KMS-11 (cell line): ENCODE measurements at regions not wholly inside any gene's neighbourhood (a gene's known extent, or its start where the extent isn't known, plus 50 kb on each side); places are given as distances from the start of the nearest gene placed in this dataset.

ENCODE experiments used
- H2AFZ ChIP-seq: fragments of 200-600 bp; sonication (generic); 2 replicates; pipeline ENCODE4 v1.6.1; 2016; ENCODE audit warnings: antibody characterized with exemption, mixed run types, low read depth
- H3K27ac ChIP-seq: fragments of 200-600 bp; sonication (generic); 2 replicates; pipeline ENCODE4 v1.6.1; 2016; ENCODE audit warnings: mild to moderate bottlenecking, mixed run types
- H3K27me3 ChIP-seq: fragments of 200-600 bp; sonication (generic); 2 replicates; pipeline ENCODE4 v1.6.1; 2017; ENCODE audit warnings: mild to moderate bottlenecking, low read depth, mixed run types, moderate library complexity; ENCODE audit not compliant: insufficient read depth
- H3K36me3 ChIP-seq: fragments of 200-600 bp; sonication (generic); 2 replicates; pipeline ENCODE4 v1.6.1; 2017; ENCODE audit warnings: mild to moderate bottlenecking, mixed run types; ENCODE audit not compliant: insufficient read depth
- H3K4me1 ChIP-seq: fragments of 200-600 bp; sonication (generic); 2 replicates; pipeline ENCODE4 v1.6.1; 2016; ENCODE audit warnings: mild to moderate bottlenecking, low read depth, mixed run types; ENCODE audit not compliant: poor library complexity, severe bottlenecking
- H3K4me2 ChIP-seq: fragments of 200-600 bp; sonication (generic); 2 replicates; pipeline ENCODE4 v1.7.0; 2016; ENCODE audit warnings: mild to moderate bottlenecking, mixed run types
- H3K4me3 ChIP-seq: fragments of 200-600 bp; sonication (generic); IDR thresholded peaks from 2 replicates; pipeline ENCODE4 v1.6.1; 2017; ENCODE audit warnings: low read depth, low read length, mixed read lengths; ENCODE audit not compliant: insufficient read depth
- H3K79me2 ChIP-seq: fragments of 200-600 bp; sonication (generic); 2 replicates; pipeline ENCODE4 v1.6.1; 2016; ENCODE audit warnings: low read depth, mixed run types; ENCODE audit not compliant: insufficient read depth
- H3K9ac ChIP-seq: fragments of 200-600 bp; sonication (generic); 2 replicates; pipeline ENCODE4 v1.6.1; 2016; ENCODE audit warnings: mild to moderate bottlenecking, mixed run types
- H4K20me1 ChIP-seq: fragments of 200-600 bp; sonication (generic); 2 replicates; pipeline ENCODE4 v1.6.1; 2016; ENCODE audit warnings: mild to moderate bottlenecking, mixed run types; ENCODE audit not compliant: insufficient read depth
- CTCF ChIP-seq: fragments of 200-600 bp; sonication (generic); conservative IDR thresholded peaks from 2 replicates; pipeline ENCODE4 v1.6.1; 2017; ENCODE audit warnings: low read depth, mild to moderate bottlenecking, antibody characterized with exemption, low read length, moderate library complexity, mixed read lengths

- no peak overlapping the region for H3K9ac ChIP-seq
- no peak overlapping the region for H2AFZ ChIP-seq
- H3K27ac ChIP-seq, result no peak overlapping the region
- H3K4me2 ChIP-seq, result no peak overlapping the region
- H3K79me2 ChIP-seq, result no peaks in the 10 kb centered on the region
- no peak for TF ChIP-seq CTCF
- H3K4me3 ChIP-seq, result no peak overlapping the region
- H3K36me3 ChIP-seq, result no peaks in the 10 kb centered on the region
- H3K4me1 ChIP-seq, result peaks cover 5% of the 10 kb centered on the region
- 0 out of 2 replicates have a peak, but pooled peaks cover 8% of the 10 kb centered on the region for H3K27me3 ChIP-seq
- no peaks in the 10 kb centered on the region for H4K20me1 ChIP-seq
Observed at GRCh38 chr18:54712306-54712705, 116.0 kb upstream of the RAB27B start.

- TF ChIP-seq CTCF, result no peak
- no peaks in the 10 kb centered on the region for H3K79me2 ChIP-seq
- no peak overlapping the region for H3K4me3 ChIP-seq
- no peak overlapping the region for H3K4me2 ChIP-seq
- no peak overlapping the region for H3K27ac ChIP-seq
- H3K4me1 ChIP-seq, result peaks cover 9% of the 10 kb centered on the region
- no peaks in the 10 kb centered on the region for H4K20me1 ChIP-seq
- H3K9ac ChIP-seq, result no peak overlapping the region
- no peaks in the 10 kb centered on the region for H3K36me3 ChIP-seq
- no peak overlapping the region for H2AFZ ChIP-seq
- H3K27me3 ChIP-seq, result 0 out of 2 replicates have a peak, but pooled peaks cover 10% of the 10 kb centered on the region
Observed at GRCh38 chr18:54712758-54713157, 115.5 kb upstream of the RAB27B start.

- Histone ChIP-seq H3K4me2 (no peak overlapping the region), H3K79me2 (no peaks in the 10 kb centered on the region), H3K4me1 (peaks cover 14% of the 10 kb centered on the region), H3K27ac (no peak overlapping the region), H3K4me3 (no peak overlapping the region), H4K20me1 (no peaks in the 10 kb centered on the region), H2AFZ (no peak overlapping the region), H3K27me3 (0 out of 2 replicates have a peak, but pooled peaks cover 10% of the 10 kb centered on the region), H3K36me3 (no peaks in the 10 kb centered on the region), H3K9ac (no peak overlapping the region)
- no peak for TF ChIP-seq CTCF
Observed at GRCh38 chr18:54713386-54713785, 114.9 kb upstream of the RAB27B start.

GRCh38 chr18:54714851-54715250, 113.4 kb upstream of the RAB27B start:
- no peak overlapping the region for H3K4me2 ChIP-seq
- TF ChIP-seq CTCF, result no peak

More at GRCh38 chr18:54714851-54715250, 113.4 kb upstream of the RAB27B start:
- Histone ChIP-seq H3K4me3 (no peak overlapping the region), H3K4me1 (peaks cover 25% of the 10 kb centered on the region), H4K20me1 (no peaks in the 10 kb centered on the region), H3K9ac (no peak overlapping the region), H3K27me3 (peaks cover 10% of the 10 kb centered on the region; the same call in 1 of the 2 replicates), H3K36me3 (no peaks in the 10 kb centered on the region), H3K79me2 (no peaks in the 10 kb centered on the region), H2AFZ (no peak overlapping the region), H3K27ac (no peak overlapping the region)
